ENCODE measurements at regions not wholly inside any gene's neighbourhood (a gene's known extent, or its start where the extent isn't known, plus 50 kb on each side); places are given as distances from the start of the nearest gene placed in this dataset.

- intact Hi-C loops (cut with micrococcal nuclease; ENCODE audit: unreplicated experiment): no loop called here
- no peaks in the 10 kb centered on the region for H3K4me1 ChIP-seq (ENCODE audit: insufficient read depth, low read length, poor library complexity, severe bottlenecking)
- H2AFZ ChIP-seq (ENCODE audit: low read length): no peak overlapping the region
- BruUV-seq (replicated peaks): no TSS peak
- DNase-seq (ENCODE audit: low spot score): no peak
- TF ChIP-seq, protein P1, sequence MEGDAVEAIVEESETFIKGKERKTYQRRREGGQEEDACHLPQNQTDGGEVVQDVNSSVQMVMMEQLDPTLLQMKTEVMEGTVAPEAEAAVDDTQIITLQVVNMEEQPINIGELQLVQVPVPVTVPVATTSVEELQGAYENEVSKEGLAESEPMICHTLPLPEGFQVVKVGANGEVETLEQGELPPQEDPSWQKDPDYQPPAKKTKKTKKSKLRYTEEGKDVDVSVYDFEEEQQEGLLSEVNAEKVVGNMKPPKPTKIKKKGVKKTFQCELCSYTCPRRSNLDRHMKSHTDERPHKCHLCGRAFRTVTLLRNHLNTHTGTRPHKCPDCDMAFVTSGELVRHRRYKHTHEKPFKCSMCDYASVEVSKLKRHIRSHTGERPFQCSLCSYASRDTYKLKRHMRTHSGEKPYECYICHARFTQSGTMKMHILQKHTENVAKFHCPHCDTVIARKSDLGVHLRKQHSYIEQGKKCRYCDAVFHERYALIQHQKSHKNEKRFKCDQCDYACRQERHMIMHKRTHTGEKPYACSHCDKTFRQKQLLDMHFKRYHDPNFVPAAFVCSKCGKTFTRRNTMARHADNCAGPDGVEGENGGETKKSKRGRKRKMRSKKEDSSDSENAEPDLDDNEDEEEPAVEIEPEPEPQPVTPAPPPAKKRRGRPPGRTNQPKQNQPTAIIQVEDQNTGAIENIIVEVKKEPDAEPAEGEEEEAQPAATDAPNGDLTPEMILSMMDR (conservative IDR thresholded peaks at IDR 0.05; ENCODE audit: low read length): no peak
- TF ChIP-seq EZH2phosphoT487 (IDR thresholded peaks at IDR 0.05; ENCODE audit: borderline replicate concordance, low read depth, low read length): no peak
- no peaks in the 10 kb centered on the region for H3K79me2 ChIP-seq (ENCODE audit: insufficient read depth, low read depth, low read length)
- no peak overlapping the region for H3K4me2 ChIP-seq (ENCODE audit: low read length)
- H4K20me1 ChIP-seq (ENCODE audit: insufficient read depth, low read length): no peaks in the 10 kb centered on the region
- CTCF ChIA-PET (ENCODE audit: unreplicated experiment): no interaction called here
- no peaks in the 10 kb centered on the region for H3K36me3 ChIP-seq (ENCODE audit: insufficient read depth, low read length)
- no peaks in the 10 kb centered on the region for H3K9me3 ChIP-seq (ENCODE audit: low read length)
- H3K9me2 ChIP-seq (ENCODE audit: insufficient read depth, low read length): no peaks in the 10 kb centered on the region
- H3K27ac ChIP-seq (ENCODE audit: low read depth, low read length, poor library complexity, severe bottlenecking): no peak overlapping the region
- POLR2A ChIA-PET: no interaction called here
- H3K4me3 ChIP-seq (ENCODE audit: low read depth, low read length, poor library complexity, severe bottlenecking): no peak overlapping the region
Observed at GRCh38 chr14:84208451-84208850, 1321.5 kb upstream of the FLRT2 start.

DNA sequence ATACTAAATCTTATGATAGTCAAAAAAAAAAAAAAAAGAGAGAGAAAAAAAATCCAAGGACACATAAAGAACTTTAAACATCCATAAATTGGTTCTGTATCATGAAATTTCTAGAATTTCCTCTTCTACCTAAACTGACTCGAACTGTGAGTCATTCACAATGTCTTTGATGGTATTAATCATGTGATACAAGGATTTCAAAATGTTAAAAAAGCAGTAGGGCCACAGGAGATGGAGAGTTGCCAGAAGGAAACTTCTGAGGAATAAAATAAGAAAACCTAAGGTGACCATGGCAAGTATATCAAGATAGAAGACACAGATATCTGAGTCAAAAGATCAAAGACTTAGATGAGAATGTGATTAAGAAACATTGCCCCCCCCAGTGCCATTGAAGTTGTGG, 1320.9 kb upstream of the FLRT2 start:
- H3K4me2 ChIP-seq (ENCODE audit: low read length): no peak overlapping the region
- H3K4me1 ChIP-seq (ENCODE audit: insufficient read depth, low read length, poor library complexity, severe bottlenecking): no peaks in the 10 kb centered on the region
- intact Hi-C loops (cut with micrococcal nuclease; ENCODE audit: unreplicated experiment): no loop called here
- ChIA-PET CTCF (ENCODE audit: unreplicated experiment) (no interaction called here), POLR2A (no interaction called here)
- H3K9me3 ChIP-seq (ENCODE audit: low read length): no peaks in the 10 kb centered on the region
- no peak for DNase-seq (ENCODE audit: low spot score)
- H3K79me2 ChIP-seq (ENCODE audit: insufficient read depth, low read depth, low read length): no peaks in the 10 kb centered on the region
- no peak for TF ChIP-seq EZH2phosphoT487 (IDR thresholded peaks at IDR 0.05; ENCODE audit: borderline replicate concordance, low read depth, low read length)
- TF ChIP-seq, protein P1 (conservative IDR thresholded peaks at IDR 0.05; ENCODE audit: low read length): no peak
- H3K4me3 ChIP-seq (ENCODE audit: low read depth, low read length, poor library complexity, severe bottlenecking): no peak overlapping the region
- no TSS peak for BruUV-seq (replicated peaks)
- H3K27ac ChIP-seq (ENCODE audit: low read depth, low read length, poor library complexity, severe bottlenecking): no peak overlapping the region
- no peaks in the 10 kb centered on the region for H3K36me3 ChIP-seq (ENCODE audit: insufficient read depth, low read length)
- H2AFZ ChIP-seq (ENCODE audit: low read length): no peak overlapping the region
- no peaks in the 10 kb centered on the region for H4K20me1 ChIP-seq (ENCODE audit: insufficient read depth, low read length)
- no peaks in the 10 kb centered on the region for H3K9me2 ChIP-seq (ENCODE audit: insufficient read depth, low read length)

DNA sequence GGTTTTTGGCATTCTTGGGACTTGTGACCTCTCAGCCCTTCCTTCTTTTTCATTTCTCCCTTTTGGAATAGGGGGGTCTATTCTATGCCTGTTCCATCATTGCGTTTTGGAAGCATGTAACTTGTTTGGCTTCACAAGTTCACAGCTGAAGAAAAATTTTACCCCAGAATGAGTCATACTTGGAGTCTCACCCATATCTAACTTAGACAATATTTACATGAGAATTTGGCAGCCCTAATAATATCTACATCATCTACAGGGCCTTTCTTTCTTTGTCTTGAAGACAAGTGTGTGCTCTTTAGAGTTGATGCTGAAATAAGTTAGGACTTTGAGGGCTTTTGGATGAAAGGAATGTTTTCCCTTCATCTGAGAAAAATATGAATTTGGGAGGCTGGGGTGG, 1312.9 kb upstream of the FLRT2 start:
- CTCF ChIA-PET (ENCODE audit: unreplicated experiment): no interaction called here
- TF ChIP-seq EZH2phosphoT487 (IDR thresholded peaks at IDR 0.05; ENCODE audit: borderline replicate concordance, low read depth, low read length): no peak
- TF ChIP-seq, protein P1 (conservative IDR thresholded peaks at IDR 0.05; ENCODE audit: low read length): no peak

More for the DNA sequence above, 1312.9 kb upstream of the FLRT2 start:
- DNase-seq (ENCODE audit: low spot score): no peak
- no peaks in the 10 kb centered on the region for H3K36me3 ChIP-seq (ENCODE audit: insufficient read depth, low read length)
- H4K20me1 ChIP-seq (ENCODE audit: insufficient read depth, low read length): no peaks in the 10 kb centered on the region
- no peaks in the 10 kb centered on the region for H3K9me2 ChIP-seq (ENCODE audit: insufficient read depth, low read length)
- H3K4me3 ChIP-seq (ENCODE audit: low read depth, low read length, poor library complexity, severe bottlenecking): no peak overlapping the region
- intact Hi-C loops (cut with micrococcal nuclease; ENCODE audit: unreplicated experiment): no loop called here
- no peaks in the 10 kb centered on the region for H3K4me1 ChIP-seq (ENCODE audit: insufficient read depth, low read length, poor library complexity, severe bottlenecking)
- POLR2A ChIA-PET: no interaction called here
- no TSS peak for BruUV-seq (replicated peaks)
- H3K9me3 ChIP-seq (ENCODE audit: low read length): no peaks in the 10 kb centered on the region
- H2AFZ ChIP-seq (ENCODE audit: low read length): no peak overlapping the region
- no peak overlapping the region for H3K27ac ChIP-seq (ENCODE audit: low read depth, low read length, poor library complexity, severe bottlenecking)
- H3K4me2 ChIP-seq (ENCODE audit: low read length): no peak overlapping the region
- H3K79me2 ChIP-seq (ENCODE audit: insufficient read depth, low read depth, low read length): no peaks in the 10 kb centered on the region

Data from OCI-LY7 (cell line).